Activated CD4-positive, alpha-beta memory T cell treated with anti-CD3 and anti-CD28 coated beads for 36 hours (primary cell): ENCODE measurements at regions not wholly inside any gene's neighbourhood (a gene's known extent, or its start where the extent isn't known, plus 50 kb on each side); places are given as distances from the start of the nearest gene placed in this dataset.
"Not testable (repeated sequence)": the region's sequence is repeated elsewhere in the genome, so short reads cannot be mapped to it uniquely, and the experiment has no call there.

Source experiments
- CTCF ChIA-PET: fragments of 350-600 bp; sonication (Branson Sonifier 250); formaldehyde crosslinking; loops from one replicate; lab custom pipeline; 2021; ENCODE audit warnings: antibody characterized with exemption, inconsistent platforms; lab: Charles Lee
- POLR2A ChIA-PET: fragments of 350-600 bp; sonication (Branson Sonifier 250); formaldehyde crosslinking; loops from one replicate; lab custom pipeline; 2021; ENCODE audit warnings: antibody characterized with exemption; lab: Charles Lee
- DNase-seq: peaks from one replicate; pipeline ENCODE4 v3.0.0-alpha.2; 2020
- H3K27ac Mint-ChIP-seq: one replicate; pipeline ENCODE4 v1.8.0; 2021; ENCODE audit warnings: mixed read lengths
- H3K27me3 Mint-ChIP-seq: one replicate; pipeline ENCODE4 v1.8.0; 2021; ENCODE audit warnings: mixed read lengths
- H3K36me3 Mint-ChIP-seq: one replicate; pipeline ENCODE4 v1.8.0; 2021; ENCODE audit warnings: mixed read lengths
- H3K4me1 Mint-ChIP-seq: one replicate; pipeline ENCODE4 v1.8.0; 2021; ENCODE audit warnings: low read depth, mixed read lengths
- H3K4me3 Mint-ChIP-seq: one replicate; pipeline ENCODE4 v1.8.0; 2021; ENCODE audit warnings: mild to moderate bottlenecking, mixed read lengths
- H3K9me3 Mint-ChIP-seq: one replicate; pipeline ENCODE4 v1.8.0; 2021; ENCODE audit warnings: mixed read lengths
- intact Hi-C: fragments of 100-400 bp; cut with micrococcal nuclease; formaldehyde crosslinking; loops from one replicate; pipeline ENCODE4 v1.15.1; 2023

- Mint-ChIP-seq H3K4me1 (no peaks in the 10 kb centered on the region), H3K9me3 (peaks cover 14% of the 10 kb centered on the region), H3K27me3 (no peaks in the 10 kb centered on the region), H3K27ac (no peak overlapping the region), H3K36me3 (no peaks in the 10 kb centered on the region), H3K4me3 (no peak overlapping the region)
- DNase-seq, result no peak
- ChIA-PET POLR2A (no interaction called here), CTCF (no interaction called here)
- intact Hi-C loops, result no loop called here
Measured at GRCh38 chr4:31803526-31804195, 1083.5 kb downstream of the PCDH7 start.

GRCh38 chr4:31807036-31807435 is 1086.9 kb downstream of the PCDH7 start:
- H3K36me3 Mint-ChIP-seq, result no peaks in the 10 kb centered on the region
- ChIA-PET POLR2A (no interaction called here), CTCF (no interaction called here)
- no peak for DNase-seq
- H3K27ac Mint-ChIP-seq, result no peak overlapping the region
- peaks cover 2% of the 10 kb centered on the region for H3K9me3 Mint-ChIP-seq
- H3K27me3 Mint-ChIP-seq, result no peaks in the 10 kb centered on the region
- intact Hi-C loops, result no loop called here
- H3K4me3 Mint-ChIP-seq, result no peak overlapping the region
- H3K4me1 Mint-ChIP-seq, result no peaks in the 10 kb centered on the region

GRCh38 chr4:31844350-31844749 is 1124.2 kb downstream of the PCDH7 start:
- H3K36me3 Mint-ChIP-seq, result no peaks in the 10 kb centered on the region
- DNase-seq, result no peak
- H3K27me3 Mint-ChIP-seq, result no peaks in the 10 kb centered on the region
- intact Hi-C loops, result no loop called here
- ChIA-PET POLR2A (no interaction called here), CTCF (no interaction called here)
- no peaks in the 10 kb centered on the region for H3K4me1 Mint-ChIP-seq
- H3K4me3 Mint-ChIP-seq, result no peak overlapping the region
- peaks cover 24% of the 10 kb centered on the region for H3K9me3 Mint-ChIP-seq
- no peak overlapping the region for H3K27ac Mint-ChIP-seq

- Mint-ChIP-seq H3K4me3 (no peak overlapping the region), H3K9me3 (peaks cover 20% of the 10 kb centered on the region), H3K4me1 (no peaks in the 10 kb centered on the region), H3K27me3 (no peaks in the 10 kb centered on the region), H3K36me3 (no peaks in the 10 kb centered on the region), H3K27ac (no peak overlapping the region)
- intact Hi-C loops, result no loop called here
- POLR2A ChIA-PET, result no interaction called here
- CTCF ChIA-PET, result no interaction called here
- no peak for DNase-seq
Measured at GRCh38 chr4:31851946-31852345, 1131.8 kb downstream of the PCDH7 start.

- Mint-ChIP-seq H3K27me3 (no peaks in the 10 kb centered on the region), H3K4me1 (no peaks in the 10 kb centered on the region), H3K9me3 (peaks cover 7% of the 10 kb centered on the region), H3K36me3 (no peaks in the 10 kb centered on the region), H3K27ac (no peak overlapping the region), H3K4me3 (no peak overlapping the region)
- DNase-seq, result no peak
- POLR2A ChIA-PET, result no interaction called here
- intact Hi-C loops, result no loop called here
- CTCF ChIA-PET, result no interaction called here
Measured at GRCh38 chr4:31877429-31877828, 1157.3 kb downstream of the PCDH7 start.

GRCh38 chr4:31880837-31881236 is 1160.7 kb downstream of the PCDH7 start:
- intact Hi-C loops, H3K9me3 Mint-ChIP-seq, H3K27ac Mint-ChIP-seq, H3K4me1 Mint-ChIP-seq, POLR2A ChIA-PET, CTCF ChIA-PET, H3K4me3 Mint-ChIP-seq, H3K27me3 Mint-ChIP-seq, H3K36me3 Mint-ChIP-seq, DNase-seq: not testable (repeated sequence)

GRCh38 chr4:31896349-31896748 is 1176.2 kb downstream of the PCDH7 start:
- Mint-ChIP-seq H3K9me3 (peaks cover 4% of the 10 kb centered on the region), H3K27me3 (no peaks in the 10 kb centered on the region), H3K36me3 (no peaks in the 10 kb centered on the region), H3K4me3 (no peak overlapping the region), H3K4me1 (no peaks in the 10 kb centered on the region), H3K27ac (no peak overlapping the region)
- DNase-seq, result no peak
- CTCF ChIA-PET, result no interaction called here
- POLR2A ChIA-PET, result no interaction called here
- intact Hi-C loops, result no loop called here

GRCh38 chr4:31905363-31905762 is 1185.2 kb downstream of the PCDH7 start:
- intact Hi-C loops, result no loop called here
- H3K4me3 Mint-ChIP-seq, result no peak overlapping the region
- no peak overlapping the region for H3K27ac Mint-ChIP-seq
- ChIA-PET CTCF (no interaction called here), POLR2A (no interaction called here)
- H3K9me3 Mint-ChIP-seq, result peaks cover 24% of the 10 kb centered on the region
- no peak for DNase-seq
- no peaks in the 10 kb centered on the region for H3K4me1 Mint-ChIP-seq
- no peaks in the 10 kb centered on the region for H3K27me3 Mint-ChIP-seq
- no peaks in the 10 kb centered on the region for H3K36me3 Mint-ChIP-seq

- Mint-ChIP-seq H3K9me3 (peaks cover 30% of the 10 kb centered on the region), H3K27ac (no peak overlapping the region), H3K36me3 (no peaks in the 10 kb centered on the region), H3K4me3 (no peak overlapping the region), H3K27me3 (no peaks in the 10 kb centered on the region), H3K4me1 (no peaks in the 10 kb centered on the region)
- DNase-seq, result no peak
- POLR2A ChIA-PET, result no interaction called here
- intact Hi-C loops, result no loop called here
- CTCF ChIA-PET, result no interaction called here
Measured at GRCh38 chr4:31908261-31908660, 1188.1 kb downstream of the PCDH7 start.

- CTCF ChIA-PET, result no interaction called here
- H3K4me1 Mint-ChIP-seq, result no peaks in the 10 kb centered on the region
- no peaks in the 10 kb centered on the region for H3K27me3 Mint-ChIP-seq
- intact Hi-C loops, result no loop called here
- no peaks in the 10 kb centered on the region for H3K36me3 Mint-ChIP-seq
- H3K4me3 Mint-ChIP-seq, result no peak overlapping the region
- POLR2A ChIA-PET, result no interaction called here
- peaks cover 32% of the 10 kb centered on the region for H3K9me3 Mint-ChIP-seq
- H3K27ac Mint-ChIP-seq, result no peak overlapping the region
- DNase-seq, result no peak
Measured at GRCh38 chr4:31917334-31917733, 1197.2 kb downstream of the PCDH7 start.

- Mint-ChIP-seq H3K27me3 (no peaks in the 10 kb centered on the region), H3K4me1 (no peaks in the 10 kb centered on the region), H3K36me3 (no peaks in the 10 kb centered on the region), H3K27ac (no peak overlapping the region), H3K9me3 (peaks cover 34% of the 10 kb centered on the region), H3K4me3 (no peak overlapping the region)
- DNase-seq, result no peak
- ChIA-PET CTCF (no interaction called here), POLR2A (no interaction called here)
- intact Hi-C loops, result no loop called here
Measured at GRCh38 chr4:31918891-31919290, 1198.7 kb downstream of the PCDH7 start.

- intact Hi-C loops, result no loop called here
- ChIA-PET CTCF (no interaction called here), POLR2A (no interaction called here)
- Mint-ChIP-seq H3K4me1 (no peaks in the 10 kb centered on the region), H3K9me3 (peaks cover 24% of the 10 kb centered on the region), H3K27me3 (no peaks in the 10 kb centered on the region), H3K4me3 (no peak overlapping the region), H3K36me3 (no peaks in the 10 kb centered on the region), H3K27ac (no peak overlapping the region)
- no peak for DNase-seq
Measured at GRCh38 chr4:31923634-31924033, 1203.5 kb downstream of the PCDH7 start.

GRCh38 chr4:31929676-31930345 is 1209.6 kb downstream of the PCDH7 start:
- Mint-ChIP-seq H3K4me1 (no peaks in the 10 kb centered on the region), H3K4me3 (no peak overlapping the region), H3K36me3 (no peaks in the 10 kb centered on the region), H3K27ac (no peak overlapping the region), H3K9me3 (peaks cover 20% of the 10 kb centered on the region), H3K27me3 (no peaks in the 10 kb centered on the region)
- intact Hi-C loops, result no loop called here
- ChIA-PET POLR2A (no interaction called here), CTCF (no interaction called here)
- no peak for DNase-seq
